Ovary (tissue), 3 donors: ENCODE measurements at regions not wholly inside any gene's neighbourhood (a gene's known extent, or its start where the extent isn't known, plus 50 kb on each side); places are given as distances from the start of the nearest gene placed in this dataset.
"Not testable (repeated sequence)": the region's sequence is repeated elsewhere in the genome, so short reads cannot be mapped to it uniquely, and the experiment has no call there.

ENCODE experiments used
- EP300 ChIP-seq: sonication (generic); formaldehyde crosslinking; IDR thresholded peaks from one replicate; pipeline ENCODE4 v1.6.1; 2017; ENCODE audit warnings: antibody characterized with exemption
- TF ChIP-seq, protein P1 (sequence below), 3 donors: fragments of 450-650 bp in 2 of 3; fragments of 200-600 bp in 1 of 3; IDR thresholded peaks; one replicate each; pipeline versions ENCODE4 v1.5.1 to v1.8.0; 2016 to 2022; ENCODE audit warnings: antibody characterized with exemption in 3 of 3, mild to moderate bottlenecking in 1 of 3
- donor health status: DM: no; HTN: no; CAD: no.

DNA sequence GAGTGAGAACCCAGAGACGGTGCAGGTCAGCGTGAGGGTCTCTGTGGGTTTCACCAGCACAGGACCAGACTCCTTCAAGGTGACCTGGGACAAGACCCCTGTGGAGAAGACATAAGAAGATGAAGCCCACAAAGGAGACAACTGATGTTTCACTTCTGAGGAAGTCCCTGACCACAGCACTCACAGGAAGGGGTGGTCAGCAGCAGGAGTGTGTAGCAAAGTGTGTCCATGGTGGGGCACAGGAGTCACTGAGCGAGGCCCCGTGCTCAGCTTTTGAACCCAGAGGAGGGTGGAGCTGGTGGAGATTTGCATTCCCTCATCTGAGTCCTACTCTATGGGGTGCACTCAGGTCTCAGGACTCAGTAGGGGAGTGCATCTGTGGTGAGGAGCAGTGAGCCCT, 775.2 kb downstream of the TMEM121 start:
- TF ChIP-seq, protein P1, sequence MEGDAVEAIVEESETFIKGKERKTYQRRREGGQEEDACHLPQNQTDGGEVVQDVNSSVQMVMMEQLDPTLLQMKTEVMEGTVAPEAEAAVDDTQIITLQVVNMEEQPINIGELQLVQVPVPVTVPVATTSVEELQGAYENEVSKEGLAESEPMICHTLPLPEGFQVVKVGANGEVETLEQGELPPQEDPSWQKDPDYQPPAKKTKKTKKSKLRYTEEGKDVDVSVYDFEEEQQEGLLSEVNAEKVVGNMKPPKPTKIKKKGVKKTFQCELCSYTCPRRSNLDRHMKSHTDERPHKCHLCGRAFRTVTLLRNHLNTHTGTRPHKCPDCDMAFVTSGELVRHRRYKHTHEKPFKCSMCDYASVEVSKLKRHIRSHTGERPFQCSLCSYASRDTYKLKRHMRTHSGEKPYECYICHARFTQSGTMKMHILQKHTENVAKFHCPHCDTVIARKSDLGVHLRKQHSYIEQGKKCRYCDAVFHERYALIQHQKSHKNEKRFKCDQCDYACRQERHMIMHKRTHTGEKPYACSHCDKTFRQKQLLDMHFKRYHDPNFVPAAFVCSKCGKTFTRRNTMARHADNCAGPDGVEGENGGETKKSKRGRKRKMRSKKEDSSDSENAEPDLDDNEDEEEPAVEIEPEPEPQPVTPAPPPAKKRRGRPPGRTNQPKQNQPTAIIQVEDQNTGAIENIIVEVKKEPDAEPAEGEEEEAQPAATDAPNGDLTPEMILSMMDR (IDR thresholded peaks at IDR 0.05) = not testable (repeated sequence)
- not testable (repeated sequence) for TF ChIP-seq EP300
